ENCODE measurements at regions not wholly inside any gene's neighbourhood (a gene's known extent, or its start where the extent isn't known, plus 50 kb on each side); places are given as distances from the start of the nearest gene placed in this dataset.

- Histone ChIP-seq H3K27ac (ENCODE audit: low read depth, low read length, poor library complexity, severe bottlenecking) (no peak overlapping the region), H3K4me1 (ENCODE audit: insufficient read depth, low read length, poor library complexity, severe bottlenecking) (peaks cover 9% of the 10 kb centered on the region), H3K27me3 (replicated peaks; ENCODE audit: insufficient read depth, low read depth, low read length, poor library complexity) (no peaks in the 10 kb centered on the region), H3K4me3 (ENCODE audit: low read depth, low read length, poor library complexity, severe bottlenecking) (no peak overlapping the region), H3K9me3 (ENCODE audit: low read depth, low read length, poor library complexity, severe bottlenecking) (no peaks in the 10 kb centered on the region), H3K36me3 (ENCODE audit: insufficient read depth, low read length, poor library complexity, severe bottlenecking) (no peaks in the 10 kb centered on the region)
- TF ChIP-seq EZH2 (IDR thresholded peaks at IDR 0.05; ENCODE audit: borderline replicate concordance, low read depth, low read length, poor library complexity, severe bottlenecking) = no peak
- TF ChIP-seq, protein P1, sequence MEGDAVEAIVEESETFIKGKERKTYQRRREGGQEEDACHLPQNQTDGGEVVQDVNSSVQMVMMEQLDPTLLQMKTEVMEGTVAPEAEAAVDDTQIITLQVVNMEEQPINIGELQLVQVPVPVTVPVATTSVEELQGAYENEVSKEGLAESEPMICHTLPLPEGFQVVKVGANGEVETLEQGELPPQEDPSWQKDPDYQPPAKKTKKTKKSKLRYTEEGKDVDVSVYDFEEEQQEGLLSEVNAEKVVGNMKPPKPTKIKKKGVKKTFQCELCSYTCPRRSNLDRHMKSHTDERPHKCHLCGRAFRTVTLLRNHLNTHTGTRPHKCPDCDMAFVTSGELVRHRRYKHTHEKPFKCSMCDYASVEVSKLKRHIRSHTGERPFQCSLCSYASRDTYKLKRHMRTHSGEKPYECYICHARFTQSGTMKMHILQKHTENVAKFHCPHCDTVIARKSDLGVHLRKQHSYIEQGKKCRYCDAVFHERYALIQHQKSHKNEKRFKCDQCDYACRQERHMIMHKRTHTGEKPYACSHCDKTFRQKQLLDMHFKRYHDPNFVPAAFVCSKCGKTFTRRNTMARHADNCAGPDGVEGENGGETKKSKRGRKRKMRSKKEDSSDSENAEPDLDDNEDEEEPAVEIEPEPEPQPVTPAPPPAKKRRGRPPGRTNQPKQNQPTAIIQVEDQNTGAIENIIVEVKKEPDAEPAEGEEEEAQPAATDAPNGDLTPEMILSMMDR (conservative IDR thresholded peaks at IDR 0.05; ENCODE audit: low read depth, low read length) = no peak
- intact Hi-C loops (cut with micrococcal nuclease; ENCODE audit: unreplicated experiment) = loop anchor here (10.0 kb wide), 1 partner anchor 176 kb away; no protein-coding TSS in a partner anchor
- BruUV-seq (replicated peaks) = no TSS peak
- no peak for DNase-seq (ENCODE audit: low spot score)
- ChIA-PET CTCF (no interaction called here), POLR2A (ENCODE audit: low non-redundant PET) (no interaction called here)
Observed at GRCh38 chr12:39048395-39048794, 143.0 kb upstream of the CPNE8 start.

DNA sequence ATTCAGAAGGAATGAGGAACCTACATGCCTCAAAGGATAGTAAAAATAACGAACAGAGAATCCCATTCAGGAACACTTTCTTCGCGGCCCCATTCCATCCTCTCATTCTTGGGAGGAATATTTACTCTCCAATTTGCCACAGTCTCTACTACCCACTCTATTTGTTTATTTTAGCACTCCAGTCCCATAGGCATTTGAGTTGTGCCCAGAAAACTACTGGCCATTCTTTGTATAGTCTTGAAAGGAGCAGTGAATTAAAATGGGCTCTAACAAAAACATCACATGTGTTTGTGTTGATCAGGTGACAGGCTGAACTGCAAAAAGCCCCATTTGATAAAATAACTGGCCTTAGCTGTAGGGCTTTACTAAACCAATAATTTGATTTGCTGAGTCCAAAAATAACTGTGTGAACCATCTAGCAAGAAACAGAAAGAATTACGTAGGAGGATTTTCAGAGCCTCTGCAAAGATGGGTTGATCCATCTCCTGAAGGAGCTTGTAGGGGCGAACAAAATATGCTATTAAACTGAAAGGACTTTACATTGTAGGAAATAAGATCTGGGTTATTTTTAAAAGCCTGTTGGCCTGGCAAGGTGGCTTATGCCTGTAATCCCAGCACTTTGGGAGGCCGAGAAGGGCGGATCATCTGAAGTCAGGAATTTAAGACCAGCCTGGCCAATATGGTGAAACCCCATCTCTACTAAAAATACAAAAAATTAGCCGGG, 142.3 kb upstream of the CPNE8 start:
- no peak overlapping the region for H3K27ac ChIP-seq (ENCODE audit: low read depth, low read length, poor library complexity, severe bottlenecking)
- ChIA-PET POLR2A (ENCODE audit: low non-redundant PET) (no interaction called here), CTCF (no interaction called here)
- H3K36me3 ChIP-seq (ENCODE audit: insufficient read depth, low read length, poor library complexity, severe bottlenecking) = no peaks in the 10 kb centered on the region
- TF ChIP-seq, protein P1 (conservative IDR thresholded peaks at IDR 0.05; ENCODE audit: low read depth, low read length) = no peak
- TF ChIP-seq EZH2 (IDR thresholded peaks at IDR 0.05; ENCODE audit: borderline replicate concordance, low read depth, low read length, poor library complexity, severe bottlenecking) = no peak
- BruUV-seq (replicated peaks) = no TSS peak
- DNase-seq (ENCODE audit: low spot score) = no peak
- H3K4me1 ChIP-seq (ENCODE audit: insufficient read depth, low read length, poor library complexity, severe bottlenecking) = peaks cover 11% of the 10 kb centered on the region
- H3K4me3 ChIP-seq (ENCODE audit: low read depth, low read length, poor library complexity, severe bottlenecking) = no peak overlapping the region
- no peaks in the 10 kb centered on the region for H3K9me3 ChIP-seq (ENCODE audit: low read depth, low read length, poor library complexity, severe bottlenecking)
- intact Hi-C loops (cut with micrococcal nuclease; ENCODE audit: unreplicated experiment) = loop anchor here (10.0 kb wide), 1 partner anchor 177 kb away; no protein-coding TSS in a partner anchor
- no peaks in the 10 kb centered on the region for H3K27me3 ChIP-seq (replicated peaks; ENCODE audit: insufficient read depth, low read depth, low read length, poor library complexity)

GRCh38 chr12:39044754-39045153, 139.4 kb upstream of the CPNE8 start:
- no peaks in the 10 kb centered on the region for H3K36me3 ChIP-seq (ENCODE audit: insufficient read depth, low read length, poor library complexity, severe bottlenecking)
- ChIA-PET POLR2A (ENCODE audit: low non-redundant PET) (no interaction called here), CTCF (no interaction called here)
- peaks cover 11% of the 10 kb centered on the region for H3K4me1 ChIP-seq (ENCODE audit: insufficient read depth, low read length, poor library complexity, severe bottlenecking)
- H3K4me3 ChIP-seq (ENCODE audit: low read depth, low read length, poor library complexity, severe bottlenecking) = no peak overlapping the region
- H3K27ac ChIP-seq (ENCODE audit: low read depth, low read length, poor library complexity, severe bottlenecking) = no peak overlapping the region
- BruUV-seq (replicated peaks) = no TSS peak
- TF ChIP-seq, protein P1 (conservative IDR thresholded peaks at IDR 0.05; ENCODE audit: low read depth, low read length) = no peak
- TF ChIP-seq EZH2 (IDR thresholded peaks at IDR 0.05; ENCODE audit: borderline replicate concordance, low read depth, low read length, poor library complexity, severe bottlenecking) = no peak
- intact Hi-C loops (cut with micrococcal nuclease; ENCODE audit: unreplicated experiment) = loop anchor here (10.0 kb wide), 1 partner anchor 180 kb away; no protein-coding TSS in a partner anchor
- no peaks in the 10 kb centered on the region for H3K27me3 ChIP-seq (replicated peaks; ENCODE audit: insufficient read depth, low read depth, low read length, poor library complexity)
- DNase-seq (ENCODE audit: low spot score) = no peak
- H3K9me3 ChIP-seq (ENCODE audit: low read depth, low read length, poor library complexity, severe bottlenecking) = no peaks in the 10 kb centered on the region
